ENCODE measurements at regions not wholly inside any gene's neighbourhood (a gene's known extent, or its start where the extent isn't known, plus 50 kb on each side); places are given as distances from the start of the nearest gene placed in this dataset.

GRCh38 chr1:59100708-59101374, 196.1 kb upstream of the FGGY start:
- DNase-seq (ENCODE audit: low read depth) = peak; percentile 53
- no peak for TF ChIP-seq CTCF (IDR thresholded peaks at IDR 0.05; ENCODE audit: insufficient read depth, low read length)
- H3K4me3 ChIP-seq (ENCODE audit: low read depth, low read length) = no peak overlapping the region

- TF ChIP-seq CTCF (IDR thresholded peaks at IDR 0.05; ENCODE audit: insufficient read depth, low read length) = no peak
- no peak overlapping the region for H3K4me3 ChIP-seq (ENCODE audit: low read depth, low read length)
- DNase-seq (ENCODE audit: low read depth) = no peak
These were observed 195.4 kb upstream of the FGGY start for GRCh38 chr1:59101518-59101917.

GRCh38 chr1:59103457-59103856, 193.4 kb upstream of the FGGY start:
- TF ChIP-seq CTCF (IDR thresholded peaks at IDR 0.05; ENCODE audit: insufficient read depth, low read length) = no peak
- H3K4me3 ChIP-seq (ENCODE audit: low read depth, low read length) = no peak overlapping the region
- no peak for DNase-seq (ENCODE audit: low read depth)

- no peak for DNase-seq (ENCODE audit: low read depth)
- TF ChIP-seq CTCF (IDR thresholded peaks at IDR 0.05; ENCODE audit: insufficient read depth, low read length) = no peak
These were observed 192.6 kb upstream of the FGGY start for GRCh38 chr1:59104191-59104760.

GRCh38 chr1:59105548-59106507, 191.1 kb upstream of the FGGY start:
- DNase-seq (ENCODE audit: low read depth) = peak; percentile 22

More at GRCh38 chr1:59104191-59104760, 192.6 kb upstream of the FGGY start:
- H3K4me3 ChIP-seq (ENCODE audit: low read depth, low read length) = no peak overlapping the region

More at GRCh38 chr1:59105548-59106507, 191.1 kb upstream of the FGGY start:
- no peak for TF ChIP-seq CTCF (IDR thresholded peaks at IDR 0.05; ENCODE audit: insufficient read depth, low read length)
- H3K4me3 ChIP-seq (ENCODE audit: low read depth, low read length) = no peak overlapping the region

All from fibroblast of the aortic adventitia (primary cell).